ENCODE measurements at regions not wholly inside any gene's neighbourhood (a gene's known extent, or its start where the extent isn't known, plus 50 kb on each side); places are given as distances from the start of the nearest gene placed in this dataset.

DNA sequence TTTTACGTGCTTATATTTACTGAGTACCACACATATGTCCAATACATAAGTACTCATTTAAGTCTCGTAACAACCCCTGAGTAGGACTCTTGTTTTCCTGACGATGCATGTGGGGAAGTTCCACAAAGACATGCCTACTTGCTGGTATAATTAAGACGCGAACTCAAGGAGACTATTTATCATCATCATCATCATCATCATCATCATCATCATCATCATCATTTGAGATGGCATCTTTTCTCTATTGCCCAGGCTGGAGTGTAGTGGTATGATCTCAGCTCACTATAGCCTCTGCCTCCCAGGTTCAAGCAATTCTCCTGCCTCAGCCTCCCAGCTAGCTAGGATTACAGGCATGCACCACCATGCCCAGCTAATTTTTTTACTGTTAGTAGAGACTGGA, 809.9 kb upstream of the EEF2KMT start:
- 92 to 95% (median 93%) methylated on average over 5 of the region's 5 CpGs for WGBS, 4 donors
- intact Hi-C loops (cut with DNase I): no loop called here

DNA sequence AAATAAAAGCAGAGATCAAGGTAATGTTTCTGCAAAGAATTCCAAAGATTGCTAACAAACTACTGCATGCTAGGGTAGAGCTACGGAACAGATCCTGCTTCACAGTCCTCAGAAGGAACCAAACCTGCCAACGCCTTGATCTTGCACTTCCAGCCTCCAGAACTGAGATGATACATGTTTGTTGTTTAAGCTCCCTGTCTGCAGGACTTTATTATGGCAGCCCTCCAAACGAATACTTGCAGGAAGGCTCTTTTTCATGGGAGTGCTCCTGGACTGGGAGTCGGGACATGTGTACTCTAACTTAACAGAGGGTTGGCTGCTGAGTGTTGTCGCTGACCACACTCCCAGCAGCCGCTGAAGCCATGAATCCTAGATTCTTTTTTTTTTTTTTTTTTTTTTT, 808.8 kb upstream of the EEF2KMT start:
- intact Hi-C loops (cut with DNase I): no loop called here
- DNase-seq (no peak), ATAC-seq (no peak)
- Histone ChIP-seq H3K27ac (no peak overlapping the region), H3K36me3 (no peaks in the 10 kb centered on the region), H3K4me1 (no peaks in the 10 kb centered on the region), H3K4me3 (no peak overlapping the region), H3K9me3 (peaks cover 0 to 7% (median 0%) of the 10 kb centered on the region in 12 donors), H3K27me3 (no peaks in the 10 kb centered on the region)
- 73 to 83% (median 78%) methylated on average over 6 of the region's 6 CpGs for WGBS, 4 donors
- TF ChIP-seq, protein P1, sequence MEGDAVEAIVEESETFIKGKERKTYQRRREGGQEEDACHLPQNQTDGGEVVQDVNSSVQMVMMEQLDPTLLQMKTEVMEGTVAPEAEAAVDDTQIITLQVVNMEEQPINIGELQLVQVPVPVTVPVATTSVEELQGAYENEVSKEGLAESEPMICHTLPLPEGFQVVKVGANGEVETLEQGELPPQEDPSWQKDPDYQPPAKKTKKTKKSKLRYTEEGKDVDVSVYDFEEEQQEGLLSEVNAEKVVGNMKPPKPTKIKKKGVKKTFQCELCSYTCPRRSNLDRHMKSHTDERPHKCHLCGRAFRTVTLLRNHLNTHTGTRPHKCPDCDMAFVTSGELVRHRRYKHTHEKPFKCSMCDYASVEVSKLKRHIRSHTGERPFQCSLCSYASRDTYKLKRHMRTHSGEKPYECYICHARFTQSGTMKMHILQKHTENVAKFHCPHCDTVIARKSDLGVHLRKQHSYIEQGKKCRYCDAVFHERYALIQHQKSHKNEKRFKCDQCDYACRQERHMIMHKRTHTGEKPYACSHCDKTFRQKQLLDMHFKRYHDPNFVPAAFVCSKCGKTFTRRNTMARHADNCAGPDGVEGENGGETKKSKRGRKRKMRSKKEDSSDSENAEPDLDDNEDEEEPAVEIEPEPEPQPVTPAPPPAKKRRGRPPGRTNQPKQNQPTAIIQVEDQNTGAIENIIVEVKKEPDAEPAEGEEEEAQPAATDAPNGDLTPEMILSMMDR (IDR thresholded peaks at IDR 0.05): no peak
- no peak for TF ChIP-seq POLR2A (IDR thresholded peaks at IDR 0.05)

More for the DNA sequence above, 809.9 kb upstream of the EEF2KMT start:
- no peak for ATAC-seq
- no peaks in the 10 kb centered on the region for H3K36me3 ChIP-seq
- H3K4me3 ChIP-seq: no peak overlapping the region
- no peaks in the 10 kb centered on the region for H3K9me3 ChIP-seq
- DNase-seq: no peak
- no peak for TF ChIP-seq POLR2A (IDR thresholded peaks at IDR 0.05)
- TF ChIP-seq, protein P1 (IDR thresholded peaks at IDR 0.05): no peak
- H3K27ac ChIP-seq: no peak overlapping the region
- H3K4me1 ChIP-seq: no peaks in the 10 kb centered on the region
- no peaks in the 10 kb centered on the region for H3K27me3 ChIP-seq

GRCh38 chr16:5905935-5906334, 808.3 kb upstream of the EEF2KMT start:
- DNase-seq (no peak), ATAC-seq (no peak)
- TF ChIP-seq, protein P1 (IDR thresholded peaks at IDR 0.05): no peak
- no peak for TF ChIP-seq POLR2A (IDR thresholded peaks at IDR 0.05)
- Histone ChIP-seq H3K9me3 (peaks cover 0 to 9% (median 0%) of the 10 kb centered on the region in 12 donors), H3K36me3 (no peaks in the 10 kb centered on the region), H3K27me3 (no peaks in the 10 kb centered on the region), H3K4me3 (no peak overlapping the region), H3K4me1 (no peaks in the 10 kb centered on the region), H3K27ac (no peak overlapping the region)
- intact Hi-C loops (cut with DNase I): no loop called here
- WGBS, 4 donors: 74 to 84% (median 77%) methylated on average over 4 of the region's 4 CpGs

- peaks cover 0 to 9% (median 0%) of the 10 kb centered on the region in 12 donors for H3K9me3 ChIP-seq
- no peak for ATAC-seq
- intact Hi-C loops (cut with DNase I): no loop called here
- TF ChIP-seq POLR2A (IDR thresholded peaks at IDR 0.05): no peak
- TF ChIP-seq, protein P1 (IDR thresholded peaks at IDR 0.05): no peak
- WGBS, 4 donors: 78 to 85% (median 82%) methylated on average over 13 of the region's 13 CpGs
- no peaks in the 10 kb centered on the region for H3K4me1 ChIP-seq
- H3K36me3 ChIP-seq: no peaks in the 10 kb centered on the region
- no peak overlapping the region for H3K27ac ChIP-seq
- no peak overlapping the region for H3K4me3 ChIP-seq
- no peaks in the 10 kb centered on the region for H3K27me3 ChIP-seq
- DNase-seq: no peak
Observed at GRCh38 chr16:5903832-5904231, 806.2 kb upstream of the EEF2KMT start.

Data from heart left ventricle (tissue), 16 donors.